ENCODE measurements at regions not wholly inside any gene's neighbourhood (a gene's known extent, or its start where the extent isn't known, plus 50 kb on each side); places are given as distances from the start of the nearest gene placed in this dataset.

DNA sequence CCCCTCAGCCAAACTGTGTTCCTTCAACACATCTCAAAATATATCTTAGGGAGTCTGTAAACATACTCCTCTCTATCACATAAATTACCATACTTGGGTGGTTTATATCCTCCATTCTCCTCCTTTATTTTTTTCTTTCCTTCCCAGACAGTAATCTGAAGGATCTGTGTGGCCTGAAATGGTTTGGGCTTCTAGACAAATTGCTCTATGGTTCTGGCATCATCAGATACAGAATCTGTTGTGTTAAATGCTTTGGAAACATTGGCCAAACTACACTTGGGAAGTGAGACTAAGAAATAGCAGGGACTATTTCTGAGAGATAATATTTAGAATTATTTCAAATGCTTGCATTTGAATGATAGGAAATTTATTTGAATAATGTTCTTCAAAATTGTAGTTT, 353.0 kb upstream of the KCND2 start:
- Histone ChIP-seq H3K27ac (no peak overlapping the region), H3K27me3 (no peaks in the 10 kb centered on the region), H3K4me1 (no peaks in the 10 kb centered on the region), H3K4me3 (no peak overlapping the region), H3K9me3 (no peaks in the 10 kb centered on the region), H3K36me3 (no peaks in the 10 kb centered on the region)
- TF ChIP-seq, protein P1, sequence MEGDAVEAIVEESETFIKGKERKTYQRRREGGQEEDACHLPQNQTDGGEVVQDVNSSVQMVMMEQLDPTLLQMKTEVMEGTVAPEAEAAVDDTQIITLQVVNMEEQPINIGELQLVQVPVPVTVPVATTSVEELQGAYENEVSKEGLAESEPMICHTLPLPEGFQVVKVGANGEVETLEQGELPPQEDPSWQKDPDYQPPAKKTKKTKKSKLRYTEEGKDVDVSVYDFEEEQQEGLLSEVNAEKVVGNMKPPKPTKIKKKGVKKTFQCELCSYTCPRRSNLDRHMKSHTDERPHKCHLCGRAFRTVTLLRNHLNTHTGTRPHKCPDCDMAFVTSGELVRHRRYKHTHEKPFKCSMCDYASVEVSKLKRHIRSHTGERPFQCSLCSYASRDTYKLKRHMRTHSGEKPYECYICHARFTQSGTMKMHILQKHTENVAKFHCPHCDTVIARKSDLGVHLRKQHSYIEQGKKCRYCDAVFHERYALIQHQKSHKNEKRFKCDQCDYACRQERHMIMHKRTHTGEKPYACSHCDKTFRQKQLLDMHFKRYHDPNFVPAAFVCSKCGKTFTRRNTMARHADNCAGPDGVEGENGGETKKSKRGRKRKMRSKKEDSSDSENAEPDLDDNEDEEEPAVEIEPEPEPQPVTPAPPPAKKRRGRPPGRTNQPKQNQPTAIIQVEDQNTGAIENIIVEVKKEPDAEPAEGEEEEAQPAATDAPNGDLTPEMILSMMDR (IDR thresholded peaks at IDR 0.05): no peak
- ATAC-seq: no peak
- intact Hi-C loops (cut with DNase I): no loop called here
- DNase-seq: no peak

DNA sequence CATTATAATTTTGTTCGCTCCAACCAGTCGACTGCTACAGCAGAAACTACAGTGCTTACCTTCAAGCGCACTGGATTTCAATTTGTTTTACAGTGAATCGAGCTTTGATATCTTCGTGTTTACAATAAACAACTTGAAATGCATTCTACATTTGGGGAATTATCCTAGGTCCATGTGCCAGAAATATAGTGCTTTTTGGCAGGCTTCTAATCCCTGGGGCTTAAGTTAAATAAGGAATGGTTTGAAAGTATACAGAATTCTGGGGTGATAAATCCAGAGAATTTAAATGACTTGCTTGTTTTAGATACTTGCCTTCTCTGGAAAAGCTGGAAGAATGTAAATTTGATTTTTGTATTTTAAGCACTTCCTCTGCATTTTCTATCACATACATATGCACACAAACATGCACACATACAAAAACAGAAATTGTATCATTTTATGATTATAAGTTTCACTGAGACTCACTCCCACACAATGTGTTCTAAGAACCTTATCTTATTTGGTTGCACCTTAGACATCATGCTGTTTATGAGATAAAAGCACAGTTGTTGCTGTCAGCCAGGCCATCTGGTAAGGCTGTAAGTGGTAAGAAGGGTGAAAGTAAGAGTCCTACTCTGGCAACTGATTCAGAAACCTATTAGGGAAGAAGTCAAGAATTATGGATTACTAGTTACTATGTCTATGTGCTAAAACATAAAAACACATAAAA, 347.2 kb upstream of the KCND2 start:
- no peak overlapping the region for H3K27ac ChIP-seq
- no peaks in the 10 kb centered on the region for H3K4me1 ChIP-seq
- intact Hi-C loops (cut with DNase I): no loop called here
- H3K9me3 ChIP-seq: no peaks in the 10 kb centered on the region
- TF ChIP-seq, protein P1 (IDR thresholded peaks at IDR 0.05): no peak
- ATAC-seq: no peak
- no peak overlapping the region for H3K4me3 ChIP-seq
- H3K27me3 ChIP-seq: no peaks in the 10 kb centered on the region
- DNase-seq: no peak
- no peaks in the 10 kb centered on the region for H3K36me3 ChIP-seq

DNA sequence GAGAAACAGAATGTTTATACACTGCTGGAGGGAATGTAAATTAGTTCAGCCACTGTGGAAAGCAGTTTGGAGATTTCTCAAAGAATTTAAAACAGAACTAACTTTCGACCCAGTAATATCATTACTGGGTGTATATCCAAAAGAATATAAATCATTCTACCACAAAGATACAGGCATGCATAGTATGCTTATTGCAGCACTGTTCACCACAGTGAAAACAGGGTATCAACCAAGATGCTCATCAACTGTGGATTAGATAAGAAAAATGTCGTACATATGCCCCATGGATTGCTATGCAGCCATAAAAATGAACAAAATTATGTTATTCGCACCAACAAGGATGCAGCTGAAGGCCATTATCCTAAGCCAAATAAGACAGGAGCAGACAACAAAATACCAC, 343.1 kb upstream of the KCND2 start:
- DNase-seq: no peak
- Histone ChIP-seq H3K27me3 (no peaks in the 10 kb centered on the region), H3K4me3 (no peak overlapping the region), H3K9me3 (no peaks in the 10 kb centered on the region), H3K36me3 (no peaks in the 10 kb centered on the region), H3K4me1 (no peaks in the 10 kb centered on the region), H3K27ac (no peak overlapping the region)
- TF ChIP-seq, protein P1 (IDR thresholded peaks at IDR 0.05): no peak
- intact Hi-C loops (cut with DNase I): loop anchor here in 1 of 2 donors (10.0 kb wide), 1 partner anchor 345 kb away; the partner anchor contains the start of gene KCND2
- no peak for ATAC-seq

DNA sequence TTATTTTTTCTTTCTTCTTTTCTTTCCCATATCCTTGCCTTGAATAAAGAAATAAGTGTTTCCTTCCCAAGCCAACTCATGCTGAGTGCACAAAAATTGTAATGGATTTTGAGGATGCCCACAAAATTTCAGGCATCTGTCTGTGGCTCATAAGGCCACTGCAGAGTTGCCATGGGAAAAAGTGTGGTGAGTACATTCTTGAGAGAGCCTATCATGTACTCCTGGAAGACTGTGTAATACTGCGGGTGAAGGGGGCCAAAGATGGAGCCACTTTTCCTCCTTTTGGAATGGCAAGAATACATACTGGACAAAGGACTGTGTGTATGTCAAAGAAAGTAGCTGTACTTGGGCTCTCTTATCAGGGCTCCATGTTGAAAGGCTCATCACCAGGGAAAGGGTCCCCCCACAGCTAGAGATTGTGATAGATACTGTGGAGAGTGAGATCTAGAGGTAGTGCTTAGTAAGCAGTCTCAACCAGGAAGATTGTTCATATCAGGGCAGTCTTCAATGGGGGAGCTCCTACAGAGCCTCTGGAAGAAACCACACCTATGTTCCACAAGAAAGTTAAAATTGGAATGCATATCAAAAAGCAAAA, 341.6 kb upstream of the KCND2 start:
- Histone ChIP-seq H3K4me3 (no peak overlapping the region), H3K27me3 (no peaks in the 10 kb centered on the region), H3K9me3 (no peaks in the 10 kb centered on the region), H3K27ac (no peak overlapping the region), H3K36me3 (no peaks in the 10 kb centered on the region), H3K4me1 (no peaks in the 10 kb centered on the region)
- ATAC-seq (no peak), DNase-seq (no peak)
- intact Hi-C loops (cut with DNase I): loop anchor here in 1 of 2 donors (10.0 kb wide), 1 partner anchor 343 kb away; the partner anchor contains the start of gene KCND2
- TF ChIP-seq, protein P1 (IDR thresholded peaks at IDR 0.05): no peak

DNA sequence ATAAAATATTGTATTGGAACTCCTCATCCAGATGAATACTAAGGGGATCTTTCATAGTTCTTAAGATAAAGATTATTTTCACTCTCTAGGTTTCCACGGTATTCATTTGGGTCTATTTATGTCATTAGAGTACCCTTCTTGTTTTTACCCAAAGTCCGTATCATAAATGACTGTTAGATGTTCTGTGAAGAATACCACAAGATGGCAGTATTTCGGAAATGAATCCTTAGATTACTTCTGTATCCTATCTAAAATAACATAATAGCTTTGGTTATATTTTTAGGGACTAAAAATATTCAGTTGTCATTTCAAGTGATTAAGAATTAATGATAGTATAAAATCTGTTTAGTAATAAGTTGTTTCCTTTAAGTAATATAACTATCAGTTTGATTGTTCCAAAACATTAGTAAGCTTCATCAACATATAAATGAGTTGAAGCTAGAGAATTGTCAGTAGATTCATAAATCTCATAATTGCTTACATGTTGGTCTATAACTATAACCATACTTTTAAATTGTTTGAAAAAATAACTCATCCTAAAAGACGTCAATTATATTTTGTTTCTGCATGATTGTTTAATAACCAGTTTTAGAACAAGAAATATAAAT, 337.5 kb upstream of the KCND2 start:
- TF ChIP-seq, protein P1 (IDR thresholded peaks at IDR 0.05): peak in 1 of 2 donors; percentile 9

More for the DNA sequence above, 337.5 kb upstream of the KCND2 start:
- no peak overlapping the region for H3K4me3 ChIP-seq
- intact Hi-C loops (cut with DNase I): loop anchor here in 1 of 2 donors (10.0 kb wide), 1 partner anchor 339 kb away; the partner anchor contains the start of gene KCND2
- no peak overlapping the region for H3K27ac ChIP-seq
- H3K4me1 ChIP-seq: no peaks in the 10 kb centered on the region
- ATAC-seq (peak; percentile 44), DNase-seq (peak in 2 of 4 donors; percentile 23 to 42)
- H3K27me3 ChIP-seq: no peaks in the 10 kb centered on the region
- no peaks in the 10 kb centered on the region for H3K9me3 ChIP-seq
- no peaks in the 10 kb centered on the region for H3K36me3 ChIP-seq
